Esophagus (tissue), 2 donors: ENCODE measurements at regions not wholly inside any gene's neighbourhood (a gene's known extent, or its start where the extent isn't known, plus 50 kb on each side); places are given as distances from the start of the nearest gene placed in this dataset.
A peak's percentile ranks its signal among the peaks of the same experiment; 100 is the strongest.

Source experiments
- H3K27ac ChIP-seq, 2 donors: one replicate each; pipeline ENCODE4 v1.5.1; 2013; ENCODE audit warnings: low read depth in 2 of 2, mild to moderate bottlenecking in 2 of 2, inconsistent platforms in 1 of 2, low read length in 1 of 2, moderate library complexity in 1 of 2
- H3K27me3 ChIP-seq, 2 donors: one replicate each; pipeline ENCODE4 v1.6.1; 2013; ENCODE audit warnings: low read length in 2 of 2, control low read depth in 1 of 2, mild to moderate bottlenecking in 1 of 2; ENCODE audit not compliant: insufficient read depth in 2 of 2, control insufficient read depth in 1 of 2
- H3K36me3 ChIP-seq, 2 donors: one replicate each; pipeline ENCODE4 v1.6.1; 2013; ENCODE audit warnings: low read length in 1 of 2; ENCODE audit not compliant: control insufficient read depth in 2 of 2, insufficient read depth in 2 of 2
- H3K4me1 ChIP-seq, 2 donors: one replicate each; pipeline ENCODE4 v1.6.1; 2013; ENCODE audit warnings: low read length in 1 of 2; ENCODE audit not compliant: control insufficient read depth in 2 of 2, insufficient read depth in 2 of 2
- H3K4me3 ChIP-seq, 2 donors: one replicate each; pipeline ENCODE4 v1.5.1; 2013; ENCODE audit warnings: low read length in 2 of 2, mild to moderate bottlenecking in 2 of 2, low read depth in 1 of 2, moderate library complexity in 1 of 2
- H3K9me3 ChIP-seq, 2 donors: one replicate each; pipeline ENCODE4 v1.6.1; 2013; ENCODE audit warnings: mild to moderate bottlenecking in 2 of 2, low read depth in 1 of 2, low read length in 1 of 2, moderate library complexity in 1 of 2; ENCODE audit not compliant: control insufficient read depth in 2 of 2, insufficient read depth in 1 of 2
- WGBS, 2 donors: extraction: QIAGEN DNeasy Blood & Tissue Kit; methylation state at CpG; one replicate each; pipeline ENCODE4 v1.1.7; 2013; 5-methylcytosine and 5-hydroxymethylcytosine counted together
- donor health status: healthy with polysubstance abuse.
- donor health status: Bipolar disorder and iron deficiency.

DNA sequence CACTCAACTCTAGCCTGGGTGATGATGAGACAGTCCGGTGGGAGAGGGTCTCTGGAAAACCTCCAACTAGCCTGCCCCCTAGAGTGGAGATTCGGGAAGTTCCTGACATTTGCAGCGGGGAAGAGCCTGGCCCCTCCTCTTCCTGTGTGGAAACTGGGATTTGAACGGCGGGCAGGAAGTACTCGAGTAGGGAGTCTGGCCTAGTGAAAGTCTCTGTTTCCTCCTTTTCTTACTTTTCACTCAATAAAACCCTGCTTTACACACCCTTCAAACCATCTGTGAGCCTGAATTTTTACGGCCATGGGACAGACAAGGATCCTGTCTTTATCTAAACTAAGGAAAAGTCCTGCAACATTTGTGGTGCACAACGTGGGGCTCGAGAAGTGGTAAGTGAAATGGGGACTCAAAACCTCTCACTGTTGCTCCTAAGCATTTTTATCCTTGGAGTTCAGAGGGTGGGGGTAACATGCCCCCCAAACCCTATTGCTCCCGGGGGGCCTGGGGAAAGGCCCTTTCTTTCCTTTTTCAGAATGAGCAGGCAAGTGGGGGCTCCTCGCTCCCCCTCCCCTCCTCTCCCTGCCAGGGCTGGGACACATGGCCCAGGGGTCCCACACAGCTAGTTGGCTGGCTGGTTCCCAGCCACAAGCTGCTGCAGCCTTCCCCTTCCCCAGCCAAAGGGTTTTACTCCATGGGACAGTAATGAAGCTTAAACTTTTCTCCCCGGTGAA is 224.7 kb upstream of the GBE1 start:
- 89 to 92% methylated on average over 11 to 12 of the region's 12 CpGs for WGBS, 2 donors
- H3K4me1 ChIP-seq: no peaks in the 10 kb centered on the region
- H3K27ac ChIP-seq: no peak overlapping the region
- no peak overlapping the region for H3K4me3 ChIP-seq
- no peaks in the 10 kb centered on the region for H3K9me3 ChIP-seq
- no peaks in the 10 kb centered on the region for H3K36me3 ChIP-seq
- H3K27me3 ChIP-seq: no peaks in the 10 kb centered on the region

DNA sequence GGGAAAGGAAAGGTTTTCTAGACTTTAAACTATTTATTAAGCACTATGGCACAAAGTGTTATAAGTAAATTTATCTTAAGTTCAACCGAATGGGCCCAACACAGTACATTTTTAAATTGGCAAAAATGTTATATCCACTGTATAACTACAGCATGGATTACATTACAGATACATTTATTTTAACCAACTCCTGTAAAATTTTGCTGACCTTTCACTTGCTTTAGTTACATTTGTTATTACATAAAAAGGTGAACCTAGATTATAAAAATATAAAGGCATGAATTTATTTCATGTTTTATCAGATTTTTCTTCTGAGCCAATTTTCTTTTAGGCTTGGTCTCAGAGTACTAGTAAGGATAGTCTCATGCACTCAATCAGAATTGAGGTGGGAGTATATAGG is 221.9 kb upstream of the GBE1 start:
- WGBS, 2 donors: 75 to 84% methylated on average over 1 of the region's 1 CpG
- no peaks in the 10 kb centered on the region for H3K9me3 ChIP-seq

DNA sequence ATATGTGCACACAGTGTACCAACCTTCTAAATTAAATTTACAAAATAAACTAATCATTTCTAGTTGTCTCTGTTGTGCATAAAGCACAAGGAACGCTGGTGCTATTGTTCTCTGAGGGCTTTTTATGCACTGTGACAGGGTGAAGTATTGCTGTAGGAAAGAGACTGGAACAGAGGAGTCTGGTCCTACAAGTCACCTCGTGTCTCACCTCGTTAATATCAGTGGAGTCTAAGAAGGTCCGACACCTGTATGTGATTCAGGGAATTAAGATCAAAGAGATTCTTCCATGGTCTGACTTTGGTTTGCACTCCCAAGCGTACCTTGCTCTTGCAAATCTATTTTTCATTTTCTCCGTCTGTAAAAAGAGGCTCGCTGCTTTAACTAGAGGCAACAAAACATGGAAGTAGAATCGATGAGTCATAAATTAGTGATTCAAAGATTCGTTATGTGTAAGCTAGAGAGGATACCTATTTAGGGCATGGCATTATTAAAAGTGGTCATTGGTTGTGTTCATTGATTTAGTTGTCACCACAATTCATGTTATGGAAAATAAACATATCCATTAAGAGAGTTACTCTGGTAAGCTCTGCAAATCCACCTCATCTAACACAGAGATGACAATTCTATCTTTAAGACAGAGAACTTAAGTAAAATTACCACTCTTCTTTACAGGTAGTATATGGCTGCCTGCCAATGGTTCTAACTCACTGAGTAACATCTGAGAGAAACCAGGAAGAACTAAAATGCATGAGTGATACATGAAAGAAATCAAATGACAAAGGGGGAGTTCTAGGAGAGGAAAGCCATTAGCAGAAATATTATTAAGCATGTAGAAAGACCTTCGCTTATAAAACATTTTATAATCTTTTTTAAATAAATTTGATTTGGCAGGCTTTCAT is 219.4 kb upstream of the GBE1 start:
- Histone ChIP-seq H3K27me3 (no peaks in the 10 kb centered on the region), H3K27ac (peak overlapping the region; percentile 4 to 17), H3K9me3 (no peaks in the 10 kb centered on the region), H3K36me3 (no peaks in the 10 kb centered on the region), H3K4me1 (no peaks in the 10 kb centered on the region), H3K4me3 (peak overlapping the region in 1 of 2 donors; percentile 28)
- WGBS, 2 donors: 47 to 60% methylated on average over 10 of the region's 10 CpGs

More for the DNA sequence above, 221.9 kb upstream of the GBE1 start:
- no peak overlapping the region for H3K4me3 ChIP-seq
- H3K27me3 ChIP-seq: no peaks in the 10 kb centered on the region
- no peaks in the 10 kb centered on the region for H3K4me1 ChIP-seq
- H3K27ac ChIP-seq: no peak overlapping the region
- H3K36me3 ChIP-seq: no peaks in the 10 kb centered on the region

DNA sequence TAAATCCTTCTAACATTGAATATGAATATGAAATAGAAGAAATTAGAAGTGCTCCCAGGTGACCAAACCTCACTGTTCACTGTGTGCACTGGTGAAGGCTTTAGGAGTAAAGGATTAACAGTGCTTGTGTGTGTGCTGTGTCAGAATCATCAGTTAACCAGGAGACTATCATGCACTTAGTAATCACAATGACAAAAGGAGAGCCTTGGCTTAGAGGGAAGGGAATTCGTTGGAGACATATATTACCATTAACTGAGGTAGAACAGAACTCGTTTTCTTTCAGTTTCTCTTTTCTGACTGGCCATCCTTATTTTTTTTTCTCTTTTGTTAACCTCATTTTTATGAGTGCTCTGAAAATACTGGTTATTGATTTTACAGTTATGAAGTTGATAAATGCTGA is 213.3 kb upstream of the GBE1 start:
- no peaks in the 10 kb centered on the region for H3K9me3 ChIP-seq
- no peaks in the 10 kb centered on the region for H3K36me3 ChIP-seq
- no peaks in the 10 kb centered on the region for H3K4me1 ChIP-seq
- WGBS, 2 donors: 39 to 51% methylated on average over 2 of the region's 2 CpGs
- no peaks in the 10 kb centered on the region for H3K27me3 ChIP-seq
- no peak overlapping the region for H3K4me3 ChIP-seq
- no peak overlapping the region for H3K27ac ChIP-seq

DNA sequence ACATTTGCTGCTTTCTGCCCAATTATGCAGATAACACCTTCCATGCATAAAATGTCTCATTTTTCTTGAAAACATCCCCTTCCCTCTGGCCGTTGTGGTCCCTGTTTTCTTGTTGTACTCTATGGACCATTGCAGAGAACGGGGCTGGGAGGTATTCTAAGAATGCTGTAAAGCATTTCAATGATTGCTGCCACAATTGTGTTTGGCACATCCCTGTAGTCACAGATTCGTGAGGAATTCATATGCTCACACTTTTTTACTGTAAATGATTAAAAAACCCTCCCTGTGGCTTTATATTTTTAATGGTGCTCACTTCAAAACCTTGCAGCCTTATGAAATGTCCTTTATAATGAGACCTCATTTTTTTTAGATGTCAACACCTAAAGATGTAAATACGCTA is 207.2 kb upstream of the GBE1 start:
- no peaks in the 10 kb centered on the region for H3K9me3 ChIP-seq
- 64 to 76% methylated on average over 4 of the region's 4 CpGs for WGBS, 2 donors
- no peaks in the 10 kb centered on the region for H3K4me1 ChIP-seq
- H3K36me3 ChIP-seq: no peaks in the 10 kb centered on the region
- no peak overlapping the region for H3K4me3 ChIP-seq
- no peak overlapping the region for H3K27ac ChIP-seq
- no peaks in the 10 kb centered on the region for H3K27me3 ChIP-seq

DNA sequence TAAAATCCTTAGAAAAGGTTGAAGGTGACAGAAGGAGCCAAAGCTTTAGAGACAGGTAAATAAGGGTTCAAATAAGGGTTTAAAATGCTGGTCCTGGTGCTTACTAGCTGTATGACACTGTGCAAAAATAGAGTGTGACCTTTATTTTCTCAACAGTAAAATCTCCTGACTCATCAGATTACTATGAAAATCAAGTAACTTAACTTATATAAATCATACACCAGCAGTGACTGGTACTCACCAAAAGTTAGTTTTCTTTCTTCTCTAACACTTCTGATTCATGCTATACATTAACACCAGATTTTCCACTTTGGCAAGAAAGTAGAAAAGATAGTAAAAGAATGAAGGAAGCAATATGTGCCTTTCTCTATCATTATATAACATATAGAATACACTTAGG is 205.9 kb upstream of the GBE1 start:
- Histone ChIP-seq H3K27me3 (no peaks in the 10 kb centered on the region), H3K36me3 (no peaks in the 10 kb centered on the region), H3K9me3 (no peaks in the 10 kb centered on the region), H3K27ac (no peak overlapping the region), H3K4me1 (no peaks in the 10 kb centered on the region), H3K4me3 (no peak overlapping the region)

DNA sequence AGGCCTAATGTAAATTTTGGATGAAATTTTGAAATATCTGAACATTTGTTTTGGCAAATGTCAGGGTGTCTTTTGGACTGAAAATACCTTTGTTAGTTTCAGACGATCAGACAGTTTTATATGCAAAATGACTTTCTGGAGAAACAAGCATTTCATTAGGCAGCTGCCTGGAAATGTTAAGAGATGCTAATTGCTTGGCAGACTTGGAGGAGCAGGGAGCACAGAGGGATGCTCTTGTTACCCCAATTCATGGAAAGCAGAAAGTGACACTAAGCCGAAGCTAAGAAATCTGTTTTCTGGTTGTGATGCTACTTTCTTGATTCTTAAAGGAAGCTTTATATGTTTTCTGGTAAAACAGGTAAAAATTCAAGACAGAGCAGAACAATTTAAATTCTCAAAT is 204.3 kb upstream of the GBE1 start:
- no peaks in the 10 kb centered on the region for H3K36me3 ChIP-seq
- WGBS, 2 donors: 70 to 74% methylated on average over 2 of the region's 2 CpGs
- no peaks in the 10 kb centered on the region for H3K27me3 ChIP-seq
- no peaks in the 10 kb centered on the region for H3K9me3 ChIP-seq
- no peak overlapping the region for H3K4me3 ChIP-seq
- no peak overlapping the region for H3K27ac ChIP-seq
- no peaks in the 10 kb centered on the region for H3K4me1 ChIP-seq

DNA sequence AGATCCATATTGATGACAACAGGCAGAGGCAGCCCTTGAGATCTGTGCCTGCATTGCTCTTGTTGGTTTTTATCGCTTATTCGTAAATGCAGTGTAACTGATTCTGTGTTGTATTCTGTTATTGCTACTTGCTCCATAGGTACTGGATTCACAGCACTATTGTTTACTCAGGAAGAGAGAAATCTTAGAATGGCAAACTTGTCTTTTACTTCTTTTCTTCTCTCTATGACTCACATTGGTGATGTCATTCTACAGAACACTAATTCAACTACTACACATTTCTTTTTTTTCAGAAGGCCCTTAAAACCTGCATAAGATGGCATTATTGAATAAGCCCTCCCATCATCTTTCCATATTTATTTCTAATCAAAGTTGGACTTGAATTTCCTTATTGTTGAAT is 201.0 kb upstream of the GBE1 start:
- H3K36me3 ChIP-seq: no peaks in the 10 kb centered on the region
- H3K4me3 ChIP-seq: no peak overlapping the region
- no peak overlapping the region for H3K27ac ChIP-seq
- WGBS, 2 donors: 95 to 98% methylated on average over 2 of the region's 2 CpGs
- no peaks in the 10 kb centered on the region for H3K9me3 ChIP-seq
- no peaks in the 10 kb centered on the region for H3K27me3 ChIP-seq
- no peaks in the 10 kb centered on the region for H3K4me1 ChIP-seq

DNA sequence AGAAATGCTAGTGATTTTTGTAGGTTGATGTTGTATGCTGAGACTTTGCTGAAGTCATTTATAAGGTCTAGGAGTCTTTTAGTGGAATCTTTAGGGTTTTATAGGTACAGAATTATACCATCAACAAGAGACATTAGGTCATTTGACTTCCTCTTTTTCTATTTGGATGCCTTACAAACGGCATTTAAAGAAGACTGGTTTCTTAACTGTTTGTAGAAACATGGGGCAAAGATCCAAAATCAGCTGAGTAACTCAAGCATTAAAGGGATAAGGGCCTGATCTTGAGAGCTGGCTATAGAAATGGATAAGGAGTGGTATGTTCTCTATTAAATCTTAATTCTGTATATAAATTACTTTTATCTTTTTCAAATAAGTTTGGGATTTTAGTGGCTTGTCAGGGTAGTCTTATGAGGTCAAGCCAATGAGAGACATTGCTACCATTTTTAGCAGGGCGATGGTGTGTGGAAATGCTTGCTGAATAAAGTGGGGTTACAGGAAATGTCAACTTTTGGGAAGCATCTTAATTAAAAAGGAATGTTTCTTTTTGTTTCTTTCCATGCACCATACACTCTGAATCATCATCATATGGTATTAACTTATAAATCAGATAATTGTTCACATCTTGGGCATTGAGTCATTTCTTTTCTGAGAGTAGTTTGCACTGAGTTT is 197.7 kb upstream of the GBE1 start:
- Histone ChIP-seq H3K4me3 (no peak overlapping the region), H3K9me3 (no peaks in the 10 kb centered on the region), H3K36me3 (no peaks in the 10 kb centered on the region), H3K27me3 (no peaks in the 10 kb centered on the region), H3K4me1 (no peaks in the 10 kb centered on the region), H3K27ac (no peak overlapping the region)
- WGBS, 2 donors: 45 to 47% methylated on average over 2 of the region's 2 CpGs
